ENCODE measurements at regions not wholly inside any gene's neighbourhood (a gene's known extent, or its start where the extent isn't known, plus 50 kb on each side); places are given as distances from the start of the nearest gene placed in this dataset.

DNA sequence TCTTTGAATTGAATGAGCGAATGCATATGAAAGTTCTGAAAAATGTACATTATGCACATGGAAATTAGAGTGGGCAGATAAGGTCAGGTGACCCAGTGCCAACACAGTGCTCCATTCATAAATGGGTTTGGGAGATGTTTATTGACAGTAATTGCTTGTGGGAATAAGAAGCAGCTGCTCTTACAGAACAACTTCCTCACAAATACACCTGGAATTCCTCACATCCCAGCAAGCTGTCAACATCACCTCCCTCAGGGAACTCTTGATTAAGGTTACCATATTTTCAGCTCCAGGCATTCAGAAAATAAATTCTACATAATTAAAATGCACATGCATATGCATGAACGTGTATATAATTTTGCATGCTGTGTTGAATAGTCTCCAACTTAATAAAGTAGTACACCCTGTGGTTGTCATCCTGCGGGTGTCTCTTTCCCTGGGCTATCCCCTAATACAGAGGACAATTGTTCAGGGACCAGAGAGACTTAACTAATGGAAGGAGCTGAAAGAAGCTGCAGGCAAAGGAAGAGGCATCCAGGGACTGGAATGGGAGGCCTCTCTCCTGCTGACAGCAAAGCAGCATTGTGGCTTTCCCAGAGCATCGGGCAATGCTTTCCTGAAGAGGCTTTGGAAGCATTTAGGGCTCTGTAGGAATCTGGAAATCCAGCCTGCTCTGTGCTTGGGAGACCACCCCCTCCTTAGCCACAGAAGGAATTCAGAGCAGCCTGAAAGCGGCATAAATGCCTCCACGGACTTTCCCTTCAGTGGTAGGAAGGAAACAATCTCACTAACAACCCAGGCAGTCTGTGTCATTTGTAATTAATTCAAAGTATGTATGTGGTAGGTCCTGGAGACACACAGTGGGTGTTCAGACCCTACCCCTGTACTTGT lies 55.2 kb upstream of the GNG12 start:
- Histone ChIP-seq H3K27ac (no peak overlapping the region), H3K4me3 (no peak overlapping the region)
- DNase-seq (ENCODE audit: low spot score) = no peak
- TF ChIP-seq, protein P1, sequence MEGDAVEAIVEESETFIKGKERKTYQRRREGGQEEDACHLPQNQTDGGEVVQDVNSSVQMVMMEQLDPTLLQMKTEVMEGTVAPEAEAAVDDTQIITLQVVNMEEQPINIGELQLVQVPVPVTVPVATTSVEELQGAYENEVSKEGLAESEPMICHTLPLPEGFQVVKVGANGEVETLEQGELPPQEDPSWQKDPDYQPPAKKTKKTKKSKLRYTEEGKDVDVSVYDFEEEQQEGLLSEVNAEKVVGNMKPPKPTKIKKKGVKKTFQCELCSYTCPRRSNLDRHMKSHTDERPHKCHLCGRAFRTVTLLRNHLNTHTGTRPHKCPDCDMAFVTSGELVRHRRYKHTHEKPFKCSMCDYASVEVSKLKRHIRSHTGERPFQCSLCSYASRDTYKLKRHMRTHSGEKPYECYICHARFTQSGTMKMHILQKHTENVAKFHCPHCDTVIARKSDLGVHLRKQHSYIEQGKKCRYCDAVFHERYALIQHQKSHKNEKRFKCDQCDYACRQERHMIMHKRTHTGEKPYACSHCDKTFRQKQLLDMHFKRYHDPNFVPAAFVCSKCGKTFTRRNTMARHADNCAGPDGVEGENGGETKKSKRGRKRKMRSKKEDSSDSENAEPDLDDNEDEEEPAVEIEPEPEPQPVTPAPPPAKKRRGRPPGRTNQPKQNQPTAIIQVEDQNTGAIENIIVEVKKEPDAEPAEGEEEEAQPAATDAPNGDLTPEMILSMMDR (IDR thresholded peaks at IDR 0.05) = no peak

DNA sequence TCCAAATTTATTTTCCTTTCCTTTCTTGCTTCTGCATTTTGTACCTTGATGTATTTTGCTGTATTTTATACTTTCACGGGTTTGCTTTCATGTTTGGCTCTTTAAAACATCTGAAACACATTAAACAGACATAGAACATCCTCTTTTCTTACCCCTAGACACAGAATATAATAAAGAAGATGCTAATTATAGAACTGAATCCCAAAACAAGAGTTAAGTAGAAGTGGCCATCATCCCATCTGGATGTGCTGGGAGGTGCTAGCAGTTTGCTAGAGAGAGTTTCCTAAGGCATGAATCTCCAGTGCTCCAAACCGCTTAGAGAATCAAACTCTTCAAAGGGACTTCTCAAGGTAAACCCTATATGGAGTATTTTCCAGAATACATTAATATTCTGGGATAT lies 53.9 kb upstream of the GNG12 start:
- Histone ChIP-seq H3K27ac (no peak overlapping the region), H3K4me3 (no peak overlapping the region)
- TF ChIP-seq, protein P1 (IDR thresholded peaks at IDR 0.05) = no peak
- DNase-seq (ENCODE audit: low spot score) = no peak

DNA sequence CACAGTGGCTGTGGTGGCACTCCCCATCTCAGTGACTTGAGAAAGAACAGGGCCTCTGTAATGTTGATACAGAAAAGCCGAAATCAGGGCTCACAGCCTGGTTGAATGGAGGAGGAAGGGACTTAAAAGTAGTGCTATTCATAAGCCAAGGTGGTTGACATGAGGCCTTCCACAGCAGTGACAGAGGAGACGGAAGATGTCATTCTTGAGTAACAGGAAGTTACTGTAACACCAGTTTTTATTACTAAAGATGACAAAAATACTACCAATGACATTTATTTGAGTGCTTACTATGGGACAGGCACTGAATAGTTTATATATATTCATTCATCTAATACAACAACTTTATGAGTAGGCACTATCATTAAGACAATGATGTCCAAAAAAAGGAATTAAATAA lies 52.8 kb upstream of the GNG12 start:
- TF ChIP-seq, protein P1 (IDR thresholded peaks at IDR 0.05) = no peak
- no peak for DNase-seq (ENCODE audit: low spot score)
- H3K4me3 ChIP-seq = no peak overlapping the region
- no peak overlapping the region for H3K27ac ChIP-seq

DNA sequence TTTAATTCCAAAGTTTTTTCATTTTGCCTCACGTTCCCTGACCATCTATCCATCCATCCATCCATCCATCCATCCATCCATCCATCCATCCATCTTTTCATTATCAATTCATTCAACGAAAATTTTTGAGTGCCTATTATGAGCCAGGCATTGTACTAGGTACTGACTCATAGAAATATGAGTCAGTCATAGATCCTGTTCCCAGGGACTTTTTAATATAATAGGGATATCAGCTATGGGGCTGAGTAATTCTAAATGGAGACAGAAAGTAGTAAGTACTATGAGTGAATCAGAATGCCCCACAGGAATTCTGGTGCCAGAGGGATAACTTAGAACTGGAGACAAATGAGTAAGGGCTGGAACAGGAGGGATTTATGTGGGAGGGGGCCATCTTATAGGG lies 49.8 kb upstream of the GNG12 start:
- H3K4me3 ChIP-seq = no peak overlapping the region
- TF ChIP-seq, protein P1 (IDR thresholded peaks at IDR 0.05) = no peak
- DNase-seq (ENCODE audit: low spot score) = no peak
- no peak overlapping the region for H3K27ac ChIP-seq
